GM13977 (cell line): ENCODE measurements at regions not wholly inside any gene's neighbourhood (a gene's known extent, or its start where the extent isn't known, plus 50 kb on each side); places are given as distances from the start of the nearest gene placed in this dataset.

Experiments
- DNase-seq: peaks from one replicate; pipeline ENCODE4 v3.0.0; 2012; ENCODE audit warnings: low spot score
- CTCF ChIP-seq: IDR thresholded peaks from 2 replicates; pipeline ENCODE4 v1.5.1; 2012; ENCODE audit warnings: mild to moderate bottlenecking, control low read depth; ENCODE audit not compliant: insufficient read depth; ENCODE audit errors: extremely low read depth, missing control alignments
- in situ Hi-C: fragments of 300-500 bp; cut with MboI; formaldehyde crosslinking; loops from one replicate; pipeline ENCODE4 v1.12.0; 2022; ENCODE audit warnings: low sequenced_read_pairs, low pct_unique_long_range_greater_than_20kb, mixed read lengths, inconsistent platforms; ENCODE audit not compliant: unreplicated experiment

- no peak for DNase-seq
- in situ Hi-C loops, result no loop called here
- TF ChIP-seq CTCF, result no peak
Measured at GRCh38 chr9:96117398-96118080, 184.4 kb downstream of the HSD17B3 start.

GRCh38 chr9:96116275-96117064 is 185.5 kb downstream of the HSD17B3 start:
- no peak for DNase-seq
- in situ Hi-C loops, result no loop called here
- TF ChIP-seq CTCF, result no peak

- no peak for TF ChIP-seq CTCF
- no peak for DNase-seq
- in situ Hi-C loops, result no loop called here
Measured at GRCh38 chr9:96115836-96116235, 186.1 kb downstream of the HSD17B3 start.

- no peak for TF ChIP-seq CTCF
- in situ Hi-C loops, result no loop called here
- DNase-seq, result no peak
Measured at GRCh38 chr9:96113032-96113431, 188.9 kb downstream of the HSD17B3 start.

GRCh38 chr9:96109680-96110351 is 192.2 kb downstream of the HSD17B3 start:
- no peak for TF ChIP-seq CTCF
- in situ Hi-C loops, result no loop called here

GRCh38 chr9:96108691-96109380 is 193.1 kb downstream of the HSD17B3 start:
- no peak for TF ChIP-seq CTCF
- no peak for DNase-seq
- in situ Hi-C loops, result no loop called here

More at GRCh38 chr9:96109680-96110351, 192.2 kb downstream of the HSD17B3 start:
- DNase-seq, result no peak
